Esophagus muscularis mucosa (tissue), 4 donors: ENCODE measurements at regions not wholly inside any gene's neighbourhood (a gene's known extent, or its start where the extent isn't known, plus 50 kb on each side); places are given as distances from the start of the nearest gene placed in this dataset.
A peak's percentile ranks its signal among the peaks of the same experiment; 100 is the strongest.

Experiments
- DNase-seq: peaks from one replicate; pipeline ENCODE4 v3.0.0-alpha.2; 2017; ENCODE audit errors: extremely low spot score
- H3K27ac ChIP-seq, 4 donors: fragments of 200-600 bp; sonication (generic); replicated peaks in 1 of 4; 1 replicate in 3 of 4; 2 replicates in 1 of 4; pipeline ENCODE4 v1.5.1; 2016 to 2019; ENCODE audit warnings: mild to moderate bottlenecking in 1 of 4
- H3K27me3 ChIP-seq, 4 donors: fragments of 200-600 bp; sonication (generic); one replicate each; pipeline versions ENCODE4 v1.5.1 to v1.6.0; 2016 to 2019
- H3K36me3 ChIP-seq, 4 donors: fragments of 200-600 bp; sonication (generic); one replicate each; pipeline ENCODE4 v1.5.1; 2016 to 2019
- H3K4me1 ChIP-seq, 4 donors: fragments of 200-600 bp; sonication (generic); one replicate each; pipeline ENCODE4 v1.5.1; 2016 to 2019
- H3K4me3 ChIP-seq, 4 donors: fragments of 200-600 bp; sonication (generic); 1 replicate in 2 of 4; 2 replicates in 2 of 4; pipeline ENCODE4 v1.5.1; 2016 to 2019; ENCODE audit warnings: mild to moderate bottlenecking in 4 of 4, moderate library complexity in 1 of 4
- H3K9me3 ChIP-seq, 4 donors: fragments of 200-600 bp; sonication (generic); 1 replicate in 3 of 4; 2 replicates in 1 of 4; pipeline ENCODE4 v1.5.1; 2016 to 2019
- EP300 ChIP-seq: sonication (generic); formaldehyde crosslinking; IDR thresholded peaks from one replicate; pipeline ENCODE4 v1.6.1; 2017; ENCODE audit warnings: antibody characterized with exemption
- POLR2A ChIP-seq: fragments of 450-650 bp; IDR thresholded peaks from one replicate; pipeline ENCODE4 v1.6.1; 2017; ENCODE audit warnings: antibody characterized with exemption, moderate library complexity, mild to moderate bottlenecking, low read depth
- POLR2AphosphoS5 ChIP-seq, 2 donors: sonication (generic); formaldehyde crosslinking; IDR thresholded peaks; one replicate each; pipeline ENCODE4 v1.6.1; 2017; ENCODE audit warnings: antibody characterized with exemption in 2 of 2
- WGBS: methylation state at CpG from one replicate; pipeline ENCODE4 v1.1.5; 2018; 5-methylcytosine and 5-hydroxymethylcytosine counted together
- intact Hi-C: fragments of 100-400 bp; cut with DNase I; formaldehyde crosslinking; loops from one replicate; pipeline ENCODE4 v1.15.1; 2023
- TF ChIP-seq, protein P1 (sequence below), 3 experiments: fragments of 200-600 bp in 2 of 3; fragments of 450-650 bp in 1 of 3; sonication (generic) in 2 of 3; IDR thresholded peaks; one replicate each; pipeline ENCODE4 v1.5.1; 2017 to 2019; ENCODE audit warnings: antibody characterized with exemption in 3 of 3, mild to moderate bottlenecking in 2 of 3, moderate library complexity in 1 of 3

DNA sequence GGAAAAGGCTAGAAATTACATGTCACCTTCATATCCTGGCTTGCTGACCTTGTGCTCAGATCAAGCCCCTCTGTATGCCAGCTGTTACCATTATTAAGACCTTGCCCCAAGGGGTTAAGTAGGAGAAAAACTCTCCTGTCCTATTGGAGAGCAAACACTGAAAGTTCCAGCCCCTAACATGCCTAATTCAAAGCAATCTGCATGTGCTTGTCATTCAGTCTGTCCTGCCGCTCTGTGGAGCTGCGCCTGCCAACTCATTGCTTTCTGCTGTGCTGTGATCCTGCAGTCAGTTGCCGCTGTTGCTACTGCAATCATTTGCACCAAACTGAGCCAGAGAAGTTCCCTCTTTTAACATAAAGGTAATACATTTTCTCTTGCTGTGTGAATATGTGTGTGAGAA, 113.4 kb downstream of the DISP1 start:
- no peak for DNase-seq
- intact Hi-C loops: no loop called here
- Histone ChIP-seq H3K4me3 (peak overlapping the region; percentile 43 to 48 (median 46)), H3K9me3 (no peaks in the 10 kb centered on the region), H3K4me1 (peaks cover 13 to 76% (median 65%) of the 10 kb centered on the region in 4 donors), H3K27me3 (no peaks in the 10 kb centered on the region), H3K36me3 (no peaks in the 10 kb centered on the region), H3K27ac (peak overlapping the region; percentile 53 to 75 (median 67))
- WGBS: 14% methylated on average over 3 of the region's 3 CpGs
- TF ChIP-seq, protein P1, sequence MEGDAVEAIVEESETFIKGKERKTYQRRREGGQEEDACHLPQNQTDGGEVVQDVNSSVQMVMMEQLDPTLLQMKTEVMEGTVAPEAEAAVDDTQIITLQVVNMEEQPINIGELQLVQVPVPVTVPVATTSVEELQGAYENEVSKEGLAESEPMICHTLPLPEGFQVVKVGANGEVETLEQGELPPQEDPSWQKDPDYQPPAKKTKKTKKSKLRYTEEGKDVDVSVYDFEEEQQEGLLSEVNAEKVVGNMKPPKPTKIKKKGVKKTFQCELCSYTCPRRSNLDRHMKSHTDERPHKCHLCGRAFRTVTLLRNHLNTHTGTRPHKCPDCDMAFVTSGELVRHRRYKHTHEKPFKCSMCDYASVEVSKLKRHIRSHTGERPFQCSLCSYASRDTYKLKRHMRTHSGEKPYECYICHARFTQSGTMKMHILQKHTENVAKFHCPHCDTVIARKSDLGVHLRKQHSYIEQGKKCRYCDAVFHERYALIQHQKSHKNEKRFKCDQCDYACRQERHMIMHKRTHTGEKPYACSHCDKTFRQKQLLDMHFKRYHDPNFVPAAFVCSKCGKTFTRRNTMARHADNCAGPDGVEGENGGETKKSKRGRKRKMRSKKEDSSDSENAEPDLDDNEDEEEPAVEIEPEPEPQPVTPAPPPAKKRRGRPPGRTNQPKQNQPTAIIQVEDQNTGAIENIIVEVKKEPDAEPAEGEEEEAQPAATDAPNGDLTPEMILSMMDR (IDR thresholded peaks at IDR 0.05): no peak
- TF ChIP-seq POLR2AphosphoS5 (IDR thresholded peaks at IDR 0.05): peak; percentile 69 to 76

DNA sequence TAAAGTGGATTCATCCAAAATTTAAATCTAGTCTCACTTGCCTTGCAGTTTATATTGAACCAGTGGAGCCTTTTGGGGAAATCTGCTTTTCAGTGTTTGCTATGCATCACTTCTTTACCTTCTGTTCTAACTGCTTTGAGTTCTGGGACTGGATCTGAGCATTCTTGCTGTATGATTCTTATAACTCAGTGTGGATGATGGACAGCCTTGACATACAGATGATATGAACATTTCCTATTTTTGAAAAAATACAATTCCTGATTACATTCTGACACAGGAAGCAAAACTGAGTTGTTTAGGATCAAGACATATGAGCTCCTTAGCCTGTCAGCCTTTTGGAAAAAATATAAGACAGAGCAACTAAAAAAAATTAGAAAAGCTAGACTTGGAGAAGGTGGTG, 115.2 kb downstream of the DISP1 start:
- H3K27ac ChIP-seq: peak overlapping the region; percentile 5 to 67 (median 52)
- H3K36me3 ChIP-seq: no peaks in the 10 kb centered on the region
- no peak for DNase-seq
- intact Hi-C loops: no loop called here
- no peak for TF ChIP-seq POLR2AphosphoS5 (IDR thresholded peaks at IDR 0.05)
- no peak for TF ChIP-seq POLR2A
- TF ChIP-seq, protein P1 (IDR thresholded peaks at IDR 0.05): no peak
- no peak for TF ChIP-seq EP300
- peaks cover 7 to 77% (median 62%) of the 10 kb centered on the region in 4 donors for H3K4me1 ChIP-seq
- H3K4me3 ChIP-seq: peak overlapping the region in 3 of 4 donors; percentile 44 to 48 (median 48)
- H3K27me3 ChIP-seq: no peaks in the 10 kb centered on the region
- H3K9me3 ChIP-seq: no peaks in the 10 kb centered on the region

DNA sequence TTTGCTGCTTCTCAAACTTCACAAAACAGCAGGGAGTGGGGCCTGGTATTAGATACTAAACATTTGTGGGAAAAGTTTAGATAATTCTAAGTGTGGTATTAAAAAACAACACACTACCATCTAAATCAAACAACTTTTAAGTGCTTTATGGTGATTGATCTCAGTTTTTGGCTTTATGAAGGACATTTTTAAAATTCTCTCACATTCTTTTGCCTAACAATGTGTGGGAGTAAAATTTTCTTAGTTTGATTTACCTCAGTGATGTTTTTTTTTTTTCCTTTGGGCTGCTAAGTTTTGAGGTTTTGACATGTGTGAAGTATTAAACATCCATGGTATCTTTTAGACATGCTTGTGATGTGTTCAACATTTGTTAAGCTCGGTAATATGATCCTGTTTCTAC, 116.2 kb downstream of the DISP1 start:
- no peaks in the 10 kb centered on the region for H3K36me3 ChIP-seq
- H3K4me1 ChIP-seq: peaks cover 7 to 85% (median 66%) of the 10 kb centered on the region in 4 donors
- H3K27me3 ChIP-seq: no peaks in the 10 kb centered on the region
- H3K9me3 ChIP-seq: no peaks in the 10 kb centered on the region
- TF ChIP-seq, protein P1 (IDR thresholded peaks at IDR 0.05): no peak
- no peak for TF ChIP-seq POLR2A
- TF ChIP-seq EP300: no peak
- no peak for TF ChIP-seq POLR2AphosphoS5 (IDR thresholded peaks at IDR 0.05)
- WGBS: 53% methylated on average over 1 of the region's 1 CpG
- H3K27ac ChIP-seq: peak overlapping the region in 3 of 4 donors; percentile 40 to 67 (median 63)
- no peak overlapping the region for H3K4me3 ChIP-seq
- DNase-seq: no peak
- intact Hi-C loops: no loop called here

DNA sequence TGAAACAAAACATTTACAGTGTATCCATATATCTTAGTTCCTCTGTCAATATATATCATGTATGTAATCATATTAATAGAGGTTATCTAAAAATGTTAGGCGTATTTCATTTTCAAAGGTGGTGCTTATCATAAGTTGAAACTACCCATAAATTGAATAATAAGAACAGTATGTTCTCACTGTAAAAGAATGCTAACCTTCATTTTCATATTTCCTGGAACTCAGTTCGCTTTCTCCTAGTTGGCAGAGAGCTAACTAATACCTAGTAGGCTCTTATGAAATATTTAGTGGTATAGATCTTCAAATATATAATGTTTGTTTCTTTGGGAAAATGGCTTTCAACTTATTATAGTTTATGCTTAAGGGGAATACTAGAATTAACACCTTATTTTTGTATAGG, 118.4 kb downstream of the DISP1 start:
- H3K36me3 ChIP-seq: no peaks in the 10 kb centered on the region
- H3K27ac ChIP-seq: peak overlapping the region in 2 of 4 donors; percentile 61 to 81
- H3K4me1 ChIP-seq: peaks cover 4 to 72% (median 57%) of the 10 kb centered on the region in 4 donors
- DNase-seq: no peak
- TF ChIP-seq EP300 (no peak), POLR2AphosphoS5 (IDR thresholded peaks at IDR 0.05) (no peak), POLR2A (no peak)
- TF ChIP-seq, protein P1 (IDR thresholded peaks at IDR 0.05): no peak
- 83% methylated on average over 2 of the region's 2 CpGs for WGBS
- H3K9me3 ChIP-seq: no peaks in the 10 kb centered on the region
- no peak overlapping the region for H3K4me3 ChIP-seq
- intact Hi-C loops: no loop called here
- no peaks in the 10 kb centered on the region for H3K27me3 ChIP-seq

DNA sequence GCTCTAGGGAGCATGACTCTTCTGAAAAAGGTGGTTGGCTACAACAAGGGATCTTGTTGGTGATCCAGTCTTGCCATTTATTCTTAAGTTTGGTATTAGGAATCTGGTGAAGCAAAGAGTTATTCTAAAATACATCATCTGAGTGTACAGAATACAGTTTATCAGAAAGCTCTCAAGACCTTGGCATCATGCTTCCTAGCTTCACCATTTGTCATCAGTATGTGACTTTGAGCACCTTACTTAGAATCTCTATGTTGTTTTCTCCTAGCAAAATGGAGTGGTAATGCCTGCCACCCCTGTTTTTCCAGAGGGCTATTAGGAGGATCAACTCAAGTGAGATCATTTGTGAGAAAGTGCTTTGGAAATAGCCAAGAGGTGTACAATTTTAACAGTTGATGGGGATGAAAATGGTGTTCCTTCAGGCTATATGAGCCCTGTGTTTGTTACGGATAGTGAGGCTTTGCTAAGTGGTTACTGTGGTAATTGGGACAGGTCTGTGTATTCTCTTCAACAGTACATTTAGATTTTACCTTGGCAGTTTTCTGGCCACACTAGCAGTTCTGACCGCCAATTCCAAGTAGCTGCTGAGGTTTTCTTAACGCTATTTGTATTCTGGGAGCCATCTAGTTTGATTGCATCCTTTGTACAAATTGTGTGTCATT, 120.5 kb downstream of the DISP1 start:
- no peaks in the 10 kb centered on the region for H3K27me3 ChIP-seq
- H3K4me3 ChIP-seq: no peak overlapping the region
- no peak for DNase-seq
- no peaks in the 10 kb centered on the region for H3K36me3 ChIP-seq
- H3K27ac ChIP-seq: peak overlapping the region; percentile 53 to 81 (median 66)
- H3K4me1 ChIP-seq: peaks cover 8 to 76% (median 51%) of the 10 kb centered on the region in 4 donors
- WGBS: 56% methylated on average over 3 of the region's 3 CpGs
- no peaks in the 10 kb centered on the region for H3K9me3 ChIP-seq
- intact Hi-C loops: no loop called here
- TF ChIP-seq, protein P1 (IDR thresholded peaks at IDR 0.05): no peak
- peak; percentile 49 to 78 for TF ChIP-seq POLR2AphosphoS5 (IDR thresholded peaks at IDR 0.05)
